A204.1 (cell line): ENCODE measurements at regions not wholly inside any gene's neighbourhood (a gene's known extent, or its start where the extent isn't known, plus 50 kb on each side); places are given as distances from the start of the nearest gene placed in this dataset.

Experiments used
- FAIRE-seq: peaks from 2 replicates; lab custom pipeline; 2012; peaks lifted over from hg19 to GRCh38; lab: Jason Lieb, UNC

DNA sequence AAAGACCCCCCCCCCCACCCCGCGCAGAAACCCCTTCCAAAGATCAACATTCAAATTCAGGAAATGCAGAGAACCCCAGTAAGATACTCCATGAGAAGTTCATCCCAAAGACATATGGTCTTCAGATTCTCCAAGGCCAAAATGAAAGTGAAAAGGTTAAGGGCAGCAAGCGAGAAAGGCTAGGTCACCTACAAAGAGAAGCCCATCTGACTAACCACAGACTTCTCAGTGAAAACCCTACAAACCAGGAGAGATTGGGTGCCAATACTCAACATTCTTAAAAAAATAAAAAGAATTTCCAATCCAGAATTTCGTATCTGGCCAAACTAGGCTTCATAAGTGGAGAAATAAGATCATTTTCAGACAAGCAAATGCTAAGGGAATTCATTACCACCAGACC is 175.2 kb downstream of the RND3 start:
- FAIRE-seq, result no peak

DNA sequence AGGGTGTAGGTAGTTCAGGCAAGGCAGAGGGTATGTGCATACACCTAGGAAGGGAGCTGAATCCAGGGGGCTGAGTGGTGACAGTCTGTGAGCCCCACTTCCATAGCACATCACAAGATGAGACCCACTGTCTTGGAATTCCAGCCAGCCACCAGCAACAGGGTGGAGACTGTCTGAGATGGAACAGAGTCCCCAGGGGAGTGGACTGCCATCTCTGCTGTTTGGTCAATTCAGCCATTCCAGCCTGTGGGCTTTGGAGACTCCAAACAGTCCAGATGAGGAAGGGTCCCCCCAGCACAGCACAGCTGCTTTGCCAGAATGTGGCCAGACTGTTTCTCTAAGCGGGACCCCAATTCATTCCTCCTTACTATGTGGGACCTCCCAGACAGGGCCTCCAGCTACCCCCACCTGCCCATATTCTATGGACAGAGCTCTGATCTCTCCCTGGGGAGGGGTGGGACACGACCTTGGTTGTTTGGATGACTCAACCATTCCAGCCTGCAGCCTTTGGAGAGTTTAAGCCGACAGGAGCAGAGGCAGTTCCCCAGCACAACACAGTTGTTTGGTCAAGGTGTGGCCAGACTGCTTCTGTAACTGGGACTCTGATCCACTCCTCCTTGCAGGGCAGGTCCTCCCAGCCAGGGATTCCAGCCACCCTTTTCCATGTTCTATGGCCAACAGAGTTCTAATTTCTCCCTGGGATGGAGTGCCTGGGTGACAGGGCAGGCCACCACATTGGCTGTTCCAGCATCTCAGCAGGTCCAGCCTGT is 178.0 kb downstream of the RND3 start:
- no peak for FAIRE-seq

DNA sequence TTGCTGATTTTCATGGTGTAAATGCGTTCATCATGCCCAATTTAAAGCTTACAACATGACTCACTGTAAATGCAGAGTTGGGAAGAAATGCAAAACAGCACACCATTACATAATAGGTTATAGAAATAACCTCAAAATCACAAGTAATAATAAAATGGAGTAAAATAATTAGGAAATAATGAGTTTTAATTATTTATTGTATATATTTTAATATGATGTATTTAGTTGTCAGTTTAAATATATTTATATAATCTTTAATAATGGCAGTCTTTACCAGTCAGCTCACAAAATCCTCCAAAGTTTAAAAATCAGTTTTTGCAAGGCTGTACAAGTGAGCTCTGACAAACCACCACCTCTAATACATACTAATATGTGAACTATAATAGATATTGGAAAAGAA is 180.2 kb downstream of the RND3 start:
- no peak for FAIRE-seq

DNA sequence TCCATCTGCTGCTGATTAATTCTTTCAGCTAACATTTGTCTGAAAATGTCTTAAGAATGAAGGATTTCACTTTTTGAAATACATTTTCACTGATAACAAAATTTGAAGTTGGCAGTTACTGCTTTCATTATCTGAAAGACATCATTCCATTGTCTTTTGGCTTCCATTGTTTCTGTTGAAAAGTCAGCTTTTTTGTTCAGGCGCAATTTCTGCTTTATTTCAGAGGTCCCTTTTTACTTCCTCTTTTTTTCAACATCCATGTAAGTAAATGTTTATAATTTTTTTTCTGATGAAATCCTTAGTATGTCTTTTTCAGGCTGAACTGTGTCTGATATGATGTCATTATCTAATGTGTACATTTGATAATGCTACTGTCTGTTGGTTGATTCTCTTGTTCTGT is 184.2 kb downstream of the RND3 start:
- FAIRE-seq, result no peak

GRCh38 chr2:150298571-150299305 is 188.7 kb downstream of the RND3 start:
- FAIRE-seq, result no peak

DNA sequence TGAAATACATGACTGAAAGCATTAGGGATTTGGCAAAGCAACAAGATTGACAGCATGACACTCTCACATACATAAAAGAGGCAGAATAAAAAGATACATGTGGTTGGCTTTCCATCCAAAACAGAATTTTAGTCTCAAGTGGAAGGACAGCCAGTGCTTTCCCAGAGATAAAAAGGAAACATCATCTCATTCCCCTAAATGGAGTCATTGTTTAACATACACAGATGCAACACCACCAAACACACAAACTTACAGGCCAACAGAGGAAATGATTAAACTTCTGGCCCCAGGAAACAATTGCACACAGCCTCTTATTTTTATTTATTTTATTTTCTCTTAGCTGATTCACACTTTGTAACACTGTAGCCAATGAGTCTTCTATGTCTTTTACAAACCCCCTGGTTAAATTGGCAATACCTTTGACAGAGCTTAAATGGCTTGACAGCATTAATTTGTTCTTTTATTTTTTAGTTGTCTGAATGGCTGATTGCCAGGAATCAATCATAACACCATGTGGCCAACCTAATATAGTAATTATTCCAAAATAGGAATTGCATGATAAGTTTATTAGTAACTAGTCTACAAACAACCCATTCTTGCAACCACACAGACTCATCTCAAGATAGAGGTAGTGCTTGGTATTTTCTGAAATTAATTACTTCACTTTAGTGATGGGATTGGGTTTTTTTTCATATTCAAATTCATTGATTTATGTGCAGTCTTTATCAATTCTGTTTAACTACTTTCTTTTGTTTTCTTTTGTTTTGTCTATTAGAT is 190.5 kb downstream of the RND3 start:
- no peak for FAIRE-seq

GRCh38 chr2:150295544-150295943 is 191.9 kb downstream of the RND3 start:
- no peak for FAIRE-seq

DNA sequence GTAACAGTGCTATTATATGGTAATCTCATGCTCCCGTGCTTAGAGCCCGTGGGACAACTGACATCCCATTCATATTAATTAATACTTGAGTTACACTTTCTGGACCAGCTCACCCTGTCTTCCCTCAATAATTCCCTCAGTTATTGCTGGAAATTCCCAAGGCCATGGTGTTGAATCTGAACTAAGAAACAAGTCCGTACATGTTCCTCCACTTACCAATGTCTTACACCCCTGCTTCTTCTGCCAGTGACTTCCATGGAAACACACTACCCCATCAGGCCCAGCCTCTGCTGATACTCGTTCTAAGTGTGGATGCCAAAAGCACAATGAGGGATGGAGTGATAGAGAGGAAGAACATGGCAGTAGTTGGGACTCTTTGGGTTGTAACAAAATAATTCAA is 193.7 kb downstream of the RND3 start:
- FAIRE-seq, result no peak

DNA sequence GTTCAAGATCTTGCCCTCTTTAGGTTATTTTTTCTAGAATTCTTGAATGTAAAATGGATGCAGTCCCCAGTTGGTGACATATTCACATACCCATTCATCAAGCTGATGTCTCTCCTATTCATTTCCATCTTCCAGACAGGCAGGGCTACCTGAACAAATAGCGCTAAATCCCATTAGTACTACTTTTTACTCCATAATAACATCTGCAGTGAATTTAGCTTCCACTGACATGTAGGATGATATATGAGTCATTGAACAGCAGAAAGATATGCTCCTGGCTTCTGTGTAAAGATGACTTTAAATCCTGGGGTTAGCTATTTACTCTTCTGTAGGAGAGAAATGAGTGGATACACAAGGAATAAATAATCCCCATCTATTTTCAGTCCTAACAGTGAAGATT is 194.7 kb downstream of the RND3 start:
- FAIRE-seq, result no peak

- no peak for FAIRE-seq
These were observed 195.3 kb downstream of the RND3 start for GRCh38 chr2:150292192-150292591.

- FAIRE-seq, result no peak
These were observed 200.6 kb downstream of the RND3 start for GRCh38 chr2:150286730-150287362.

GRCh38 chr2:150284116-150284515 is 203.4 kb downstream of the RND3 start:
- FAIRE-seq, result no peak

DNA sequence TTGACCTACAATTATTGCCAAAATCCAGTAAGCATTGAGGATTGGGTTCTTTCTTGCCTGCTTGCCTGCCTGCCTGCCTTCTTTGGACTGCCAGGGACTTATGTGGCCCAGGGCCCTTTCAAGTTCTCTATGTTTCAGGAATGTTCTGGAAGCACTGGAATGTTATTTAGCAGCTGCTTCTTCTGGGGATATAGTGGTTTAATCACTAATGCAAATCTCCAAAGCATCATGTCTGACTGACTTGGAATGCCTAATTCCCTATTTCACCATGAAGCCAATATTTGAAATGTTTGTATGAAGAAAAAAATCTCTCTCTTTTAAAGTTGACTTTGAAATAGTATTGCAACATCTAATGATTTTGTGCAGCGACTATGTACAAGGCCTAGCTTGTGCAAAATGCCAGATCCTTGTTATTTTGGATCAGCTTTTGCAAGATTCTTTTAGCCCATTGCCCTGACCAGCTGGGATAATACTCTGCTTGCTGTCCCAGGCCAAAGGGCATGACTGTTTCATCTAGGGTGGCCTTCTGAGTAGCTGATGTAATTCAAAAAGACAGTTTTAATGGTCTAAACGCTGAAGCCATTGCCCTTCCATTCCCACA is 204.6 kb downstream of the RND3 start:
- FAIRE-seq, result no peak

DNA sequence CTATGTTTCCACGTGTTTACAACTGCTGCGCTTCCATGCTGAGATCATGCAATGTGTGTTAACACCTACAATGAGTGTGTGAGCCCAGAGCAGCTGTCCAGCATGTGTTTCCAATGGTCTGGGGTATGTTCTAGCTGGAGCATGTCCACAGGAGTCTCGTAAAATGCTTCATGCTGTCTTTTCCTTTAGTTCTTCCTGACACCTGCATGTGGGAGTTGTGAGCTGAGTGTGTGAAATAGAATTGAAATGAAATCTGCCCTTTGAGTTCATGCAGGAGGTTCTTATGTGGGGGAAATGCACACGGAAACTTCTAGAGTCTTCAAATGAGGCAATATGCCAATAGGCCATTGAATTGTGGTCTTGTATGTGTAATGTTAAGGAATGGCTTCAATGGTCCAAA is 205.1 kb downstream of the RND3 start:
- no peak for FAIRE-seq

GRCh38 chr2:150280231-150280630 is 207.2 kb downstream of the RND3 start:
- FAIRE-seq, result no peak

GRCh38 chr2:150279686-150280085 is 207.8 kb downstream of the RND3 start:
- no peak for FAIRE-seq

DNA sequence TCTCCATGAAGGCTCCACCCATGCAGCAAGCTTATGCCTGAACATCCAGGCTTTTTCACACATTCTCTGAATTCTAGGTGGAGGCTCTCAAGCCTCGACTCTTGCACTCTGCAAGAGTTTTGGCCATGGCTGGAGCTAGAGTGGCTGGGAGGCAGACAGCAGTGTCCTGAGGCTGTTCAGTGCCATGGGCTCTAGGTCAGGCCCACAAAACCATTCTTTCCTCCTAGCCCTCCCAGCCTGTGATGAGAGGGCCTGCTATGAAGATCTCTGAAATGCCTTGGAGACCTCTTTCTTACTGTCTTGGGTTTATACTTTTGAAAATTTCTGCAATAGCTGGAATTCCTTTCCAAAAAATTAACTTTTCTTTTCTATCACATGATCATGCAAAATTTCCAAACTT is 210.7 kb downstream of the RND3 start:
- FAIRE-seq, result no peak

- FAIRE-seq, result no peak
These were observed 213.4 kb downstream of the RND3 start for GRCh38 chr2:150274108-150274507.

- FAIRE-seq, result no peak
These were observed 215.3 kb downstream of the RND3 start for GRCh38 chr2:150271952-150272802.

DNA sequence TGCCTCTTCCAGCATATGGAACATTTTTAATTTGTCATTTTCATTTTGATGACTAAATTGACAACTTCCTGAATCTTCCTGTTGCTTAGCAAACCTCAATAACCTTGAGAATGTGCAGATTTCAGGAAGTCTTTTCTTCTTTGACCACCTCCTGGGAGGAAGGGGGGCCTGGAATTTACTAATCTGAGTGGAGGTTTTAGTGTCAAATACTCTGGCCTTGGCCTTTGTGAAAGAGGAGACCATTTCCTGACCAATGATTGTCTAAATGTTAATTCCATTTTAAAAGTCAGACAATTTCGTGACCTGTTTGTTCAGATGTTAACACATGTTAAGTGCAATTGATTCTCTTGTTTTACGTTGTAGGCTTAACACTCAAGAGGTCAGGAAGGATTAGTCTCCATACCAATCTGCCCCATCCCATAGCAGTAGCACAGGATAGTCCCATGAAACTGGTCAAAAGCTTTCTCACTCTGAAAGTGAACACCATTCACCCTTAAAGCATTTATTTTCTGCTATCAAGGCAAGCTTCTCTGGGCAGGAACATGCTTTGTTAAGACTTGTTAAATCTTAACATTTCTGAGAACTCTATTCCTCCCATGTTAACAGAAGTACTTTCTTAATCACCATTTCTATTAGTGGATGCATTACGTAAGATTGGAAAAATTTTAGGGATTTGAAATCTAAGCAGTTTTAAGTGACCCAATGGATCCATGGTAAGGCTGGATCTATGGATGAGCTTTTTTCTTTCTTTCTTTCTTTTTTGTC is 219.6 kb downstream of the RND3 start:
- FAIRE-seq, result no peak

GRCh38 chr2:150266931-150267330 is 220.5 kb downstream of the RND3 start:
- FAIRE-seq, result no peak
